GM19351 (cell line): ENCODE measurements at regions not wholly inside any gene's neighbourhood (a gene's known extent, or its start where the extent isn't known, plus 50 kb on each side); places are given as distances from the start of the nearest gene placed in this dataset.
A peak's percentile ranks its signal among the peaks of the same experiment; 100 is the strongest.

ENCODE experiments used
- ATAC-seq: cut with Tn5 transposase; IDR thresholded peaks from one replicate; pipeline ENCODE4 v1.9.1; 2021; ENCODE audit warnings: mild to moderate bottlenecking, moderate library complexity; ENCODE audit not compliant: unreplicated experiment

DNA sequence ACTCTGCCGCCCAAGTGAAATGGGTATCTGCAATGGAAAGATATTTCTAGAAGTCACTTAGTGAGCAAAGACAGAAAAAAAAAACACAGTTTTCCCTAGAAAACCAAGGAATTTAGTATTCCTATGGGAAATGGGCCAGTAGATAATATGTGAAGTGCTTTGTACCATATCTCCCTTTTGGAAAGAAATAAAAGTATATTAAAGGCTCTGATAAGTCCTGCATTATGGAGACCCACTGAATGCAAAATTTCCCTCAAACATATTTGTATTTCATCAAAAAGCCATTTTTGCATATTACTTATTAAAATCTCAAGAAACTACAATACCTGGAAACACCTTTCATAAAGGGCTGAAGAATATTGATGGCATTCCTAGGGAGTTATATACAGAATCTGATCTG lies 51.6 kb upstream of the DYNLRB2 start:
- no peak for ATAC-seq

DNA sequence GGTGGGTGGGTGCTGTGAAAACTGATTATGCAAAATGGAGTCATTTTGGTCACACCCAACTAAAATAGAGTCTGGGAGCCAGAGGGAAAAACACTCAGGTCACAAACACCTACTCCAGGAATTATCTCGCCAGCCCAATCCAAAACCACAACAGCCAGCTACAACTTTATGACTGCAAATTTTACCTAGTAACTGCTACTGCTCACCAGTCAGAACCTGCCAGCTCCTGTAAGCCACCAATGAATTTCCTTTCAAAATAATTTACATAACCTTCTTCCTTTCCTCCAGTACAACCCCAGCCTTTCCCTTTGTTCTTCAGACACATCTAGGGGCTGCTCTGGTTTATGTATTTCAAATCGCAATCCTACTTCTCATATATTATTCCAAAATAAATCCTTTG lies 52.6 kb upstream of the DYNLRB2 start:
- no peak for ATAC-seq

DNA sequence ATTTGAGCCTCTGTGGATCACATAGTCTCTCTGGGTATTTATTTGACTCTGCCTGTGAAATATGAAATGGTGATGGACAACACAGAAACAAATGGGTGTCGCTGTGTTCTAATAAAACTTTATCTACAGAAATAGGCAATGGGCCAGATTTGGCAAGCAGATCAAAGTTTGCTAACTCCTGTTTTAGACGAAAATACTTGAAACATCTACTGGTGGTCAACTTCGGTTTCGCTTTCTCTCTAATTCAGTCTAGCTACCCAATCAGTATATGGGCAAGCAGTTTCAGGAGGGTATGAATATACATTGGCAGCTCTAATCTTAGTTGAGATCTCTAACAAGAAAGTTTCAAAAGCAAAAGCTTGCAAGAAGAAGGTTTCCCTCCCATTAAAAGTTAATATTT lies 60.1 kb upstream of the DYNLRB2 start:
- peak; percentile 71 for ATAC-seq

DNA sequence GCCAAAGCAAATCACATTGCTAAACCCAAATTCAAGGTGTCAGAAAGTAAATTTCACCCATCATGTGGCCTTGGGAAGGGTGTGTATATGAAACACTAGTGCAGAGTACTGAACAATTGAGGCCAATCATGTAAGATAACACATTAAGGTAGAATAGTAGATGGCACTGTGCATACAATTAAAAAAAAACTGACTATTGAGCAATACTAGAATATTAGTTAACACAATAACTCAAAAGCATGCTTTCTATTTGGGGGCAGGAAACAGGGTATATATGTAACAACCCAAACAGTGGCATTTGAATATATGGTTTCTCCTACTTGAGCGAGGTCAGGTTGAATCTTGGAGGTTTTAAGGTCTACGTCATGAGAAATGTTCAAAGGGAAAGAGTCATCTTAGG lies 63.0 kb upstream of the DYNLRB2 start:
- no peak for ATAC-seq

DNA sequence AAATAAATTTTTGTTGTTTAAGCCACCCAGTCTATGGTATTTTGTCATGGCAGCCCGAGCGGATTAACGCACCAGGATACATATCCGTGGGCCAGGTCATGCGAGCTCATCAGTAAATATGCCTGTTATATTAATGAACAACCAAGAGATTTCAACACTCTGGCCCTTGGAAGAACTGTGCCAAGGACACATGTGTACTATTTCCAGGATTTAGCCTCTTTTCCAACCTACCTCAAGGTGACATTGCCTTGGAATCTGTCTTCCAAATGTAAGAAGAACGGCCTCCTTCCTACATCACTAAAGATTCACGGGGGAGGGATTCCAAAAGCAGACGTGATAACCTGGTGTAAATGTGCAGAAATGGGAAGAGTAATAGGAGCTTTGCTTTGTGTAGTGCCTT lies 72.8 kb upstream of the DYNLRB2 start:
- ATAC-seq, result no peak

DNA sequence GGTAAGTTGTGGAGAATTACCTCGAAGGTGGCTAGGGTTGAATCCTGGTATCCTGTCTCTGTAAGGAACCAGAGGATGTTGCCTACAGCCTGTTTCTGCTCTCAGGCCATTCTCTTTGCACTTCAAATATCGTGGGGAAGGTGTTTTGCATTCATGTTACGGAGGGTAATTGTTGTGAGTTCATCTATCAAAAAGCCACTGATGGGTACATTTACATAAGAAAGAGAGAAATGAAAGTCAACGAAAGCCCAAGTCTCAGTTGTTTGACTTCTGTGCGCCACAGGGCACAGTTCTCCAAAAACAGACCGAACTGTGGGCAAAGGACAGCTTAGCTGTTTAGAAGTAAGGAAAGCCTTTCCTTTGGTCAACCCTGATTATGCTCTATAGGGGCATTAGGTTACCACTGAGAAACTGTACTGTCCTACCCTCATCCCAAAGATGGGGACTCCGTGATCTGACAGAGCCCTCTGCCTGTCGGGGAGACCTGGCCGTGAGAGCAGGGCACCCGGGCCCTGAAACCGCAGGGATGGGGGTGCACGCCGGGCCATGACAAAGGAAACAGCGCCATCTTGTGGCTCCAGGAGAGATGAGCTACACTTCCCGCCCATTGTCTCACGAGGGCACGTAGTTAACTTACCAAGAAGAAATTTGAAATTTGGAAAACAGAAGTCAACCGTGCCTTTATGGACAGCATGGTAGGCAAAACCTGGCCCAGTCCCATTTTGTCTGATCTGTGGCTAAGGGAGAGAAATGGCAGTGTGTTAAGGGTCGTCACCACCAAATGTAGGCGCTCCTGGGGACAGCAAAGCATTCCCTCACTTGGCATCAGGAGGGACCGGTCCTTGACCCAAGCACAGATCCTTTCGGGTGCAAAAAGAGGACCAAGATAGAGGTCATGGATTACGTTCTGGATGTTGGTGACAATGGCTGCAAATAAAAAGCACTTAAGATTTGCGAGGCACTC lies 74.5 kb upstream of the DYNLRB2 start:
- ATAC-seq, result peak; percentile 89

DNA sequence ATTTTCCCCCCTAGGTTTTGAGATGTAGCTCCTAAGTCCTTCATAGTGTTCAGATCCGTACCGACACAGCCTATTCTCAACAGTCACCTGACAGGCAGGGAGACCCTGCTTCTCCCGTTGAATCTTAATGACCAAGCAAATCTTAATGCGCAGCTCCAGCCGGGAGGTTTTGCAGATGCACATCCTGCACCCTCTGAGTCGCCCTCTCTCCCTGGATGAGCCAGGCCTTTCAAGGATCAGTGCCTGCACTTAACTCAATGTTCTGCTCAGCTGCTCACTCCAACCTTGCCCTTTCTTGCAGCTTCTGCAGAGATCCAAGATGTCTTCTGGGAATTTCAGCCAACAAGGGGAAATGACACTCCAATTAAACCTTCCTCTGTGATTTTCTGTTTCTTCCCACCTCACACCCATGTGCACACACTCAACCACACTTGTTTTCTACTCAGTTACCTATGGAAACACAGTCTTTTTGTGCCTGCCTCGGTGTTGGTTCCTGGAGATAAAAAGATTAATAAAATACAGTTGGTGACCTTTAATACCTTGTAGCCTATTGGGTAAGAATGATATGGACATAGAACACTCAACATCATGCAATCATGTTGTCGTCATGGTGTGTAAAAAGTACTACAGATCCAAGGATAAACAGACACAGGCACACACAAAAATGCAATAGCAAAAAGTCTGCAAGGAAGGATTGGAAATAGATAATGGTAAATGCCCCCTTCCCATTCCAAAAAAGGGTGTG lies 76.9 kb upstream of the DYNLRB2 start:
- ATAC-seq, result no peak

DNA sequence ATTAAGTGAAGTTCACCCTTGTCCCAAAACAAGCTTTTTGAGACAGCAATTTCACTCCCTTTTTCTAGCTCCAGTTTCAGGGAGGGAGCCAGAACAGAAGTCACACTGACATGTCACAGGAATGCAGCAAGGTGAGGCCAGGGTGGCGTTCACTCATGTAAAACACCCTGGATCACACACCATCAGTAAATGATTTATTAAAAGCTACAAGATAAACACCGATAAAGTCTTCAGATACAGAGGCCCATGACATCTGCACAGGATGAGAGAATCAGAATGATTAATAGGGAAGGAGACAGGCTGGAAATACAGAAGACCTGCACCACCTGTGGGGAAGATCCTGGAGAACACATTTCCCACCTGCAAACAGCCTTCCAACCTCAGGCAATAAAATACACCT lies 77.5 kb upstream of the DYNLRB2 start:
- ATAC-seq, result no peak

DNA sequence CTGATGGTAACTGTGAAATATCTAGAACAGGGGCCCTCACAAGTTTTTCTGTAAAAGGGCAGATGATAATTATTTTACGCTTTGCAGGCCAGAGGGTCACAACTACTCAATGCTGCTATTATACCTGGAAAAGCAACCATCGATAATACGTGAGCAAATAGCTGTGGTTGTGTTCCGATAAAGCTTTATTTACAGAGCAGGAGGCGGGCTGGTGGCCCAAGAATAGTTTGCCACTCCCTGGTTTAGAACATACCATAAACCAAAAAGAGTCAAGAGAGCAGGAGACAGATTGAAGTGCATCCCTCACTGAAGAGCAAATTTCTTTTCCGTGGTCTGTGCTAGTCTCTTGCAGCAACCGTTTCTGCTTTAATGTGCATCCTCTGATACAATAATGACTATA lies 77.9 kb upstream of the DYNLRB2 start:
- no peak for ATAC-seq

DNA sequence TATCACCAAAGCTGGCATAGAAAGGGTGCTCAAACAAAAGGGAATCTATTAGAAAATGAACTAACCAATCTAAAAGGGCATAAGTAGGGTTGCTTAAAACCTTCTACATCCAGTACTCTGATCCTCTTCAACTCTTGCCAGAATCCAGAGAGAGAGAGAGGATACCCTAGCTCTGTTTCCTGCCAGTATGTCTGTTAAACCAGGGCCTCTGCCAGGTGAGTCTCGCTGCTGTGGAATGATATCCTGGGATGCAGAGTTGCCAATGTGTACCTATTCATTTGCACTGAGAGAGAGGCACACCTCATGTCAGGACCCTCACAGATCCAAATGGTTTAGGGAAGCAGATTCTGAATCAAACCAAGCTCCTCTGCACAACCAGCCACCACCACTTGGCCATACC lies 79.8 kb upstream of the DYNLRB2 start:
- no peak for ATAC-seq

DNA sequence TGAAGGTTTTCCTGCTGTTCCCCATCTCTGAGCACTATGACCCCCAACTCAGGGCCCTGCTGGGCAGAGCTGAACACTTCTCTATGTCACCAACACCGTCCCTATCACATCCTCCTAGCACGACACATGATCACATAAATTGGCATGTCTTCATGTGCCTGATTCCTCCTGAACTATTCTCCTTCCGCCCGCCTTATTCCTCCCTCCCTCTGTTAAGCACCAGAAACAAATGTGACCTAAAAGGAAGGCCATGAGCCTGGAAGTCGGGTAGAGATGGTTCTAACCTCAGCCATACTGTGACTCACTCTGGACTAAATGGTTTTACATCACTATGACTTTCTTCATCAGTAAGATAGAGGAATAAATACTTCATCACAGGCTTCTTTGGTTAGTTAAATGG lies 80.8 kb upstream of the DYNLRB2 start:
- ATAC-seq, result no peak

DNA sequence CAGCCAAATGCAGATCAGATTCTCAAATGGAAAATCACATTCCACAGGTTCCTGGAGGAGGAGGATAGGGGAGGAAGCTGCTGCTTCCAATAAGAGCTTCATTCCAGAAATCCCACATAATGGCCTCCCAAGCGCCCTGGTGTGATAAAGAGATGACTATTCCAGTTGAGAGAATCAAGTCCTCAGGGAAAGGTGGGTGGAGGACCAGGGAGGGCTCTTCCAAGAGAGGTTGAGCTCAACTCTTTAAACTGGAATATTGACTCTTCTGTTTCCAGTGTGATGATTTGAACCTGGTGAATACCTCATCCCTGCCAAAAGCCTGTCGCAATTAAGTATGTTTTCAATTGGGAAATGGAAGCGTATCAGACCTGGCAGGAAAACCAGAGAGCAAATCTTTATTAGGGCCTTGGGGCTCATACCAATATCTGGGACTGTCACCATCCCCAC lies 81.4 kb upstream of the DYNLRB2 start:
- no peak for ATAC-seq

DNA sequence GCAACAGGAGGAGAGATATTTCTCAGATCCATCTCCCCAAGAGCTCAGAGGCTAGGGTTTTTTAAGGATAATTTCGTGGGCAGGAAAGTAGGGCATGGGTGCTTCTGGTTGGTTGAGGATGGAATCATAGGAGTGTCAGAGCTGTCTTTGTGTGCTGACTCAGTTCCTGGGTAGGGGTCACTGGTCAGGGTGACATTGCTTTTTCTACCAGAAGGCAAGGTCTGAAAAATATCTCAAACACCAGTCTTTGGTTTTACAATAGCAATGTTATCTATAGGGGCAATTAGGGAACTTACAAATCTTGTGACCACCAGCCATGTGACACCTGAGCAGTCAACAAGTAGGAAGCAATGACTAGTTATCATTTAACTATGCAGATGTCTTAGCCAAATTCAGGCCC lies 82.9 kb upstream of the DYNLRB2 start:
- ATAC-seq, result no peak

DNA sequence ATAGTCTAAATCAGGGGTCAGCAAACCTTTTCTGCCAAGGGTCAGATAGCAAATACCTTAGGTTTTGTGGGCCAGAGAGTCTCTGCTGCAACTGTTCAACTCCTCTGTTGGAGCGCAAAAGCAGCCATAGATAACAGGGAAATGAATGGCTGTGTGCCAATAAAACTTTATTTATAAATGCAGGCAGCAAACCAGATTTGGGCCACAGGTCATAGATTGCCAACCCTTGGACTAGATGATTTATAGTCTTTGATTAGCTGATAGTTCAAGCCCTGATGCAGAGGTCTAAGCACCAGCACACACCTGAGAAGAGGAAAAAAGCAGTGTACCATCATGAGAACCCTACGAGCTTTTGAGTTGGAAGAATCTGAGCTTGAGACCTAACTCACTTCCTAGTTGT lies 86.0 kb upstream of the DYNLRB2 start:
- no peak for ATAC-seq

DNA sequence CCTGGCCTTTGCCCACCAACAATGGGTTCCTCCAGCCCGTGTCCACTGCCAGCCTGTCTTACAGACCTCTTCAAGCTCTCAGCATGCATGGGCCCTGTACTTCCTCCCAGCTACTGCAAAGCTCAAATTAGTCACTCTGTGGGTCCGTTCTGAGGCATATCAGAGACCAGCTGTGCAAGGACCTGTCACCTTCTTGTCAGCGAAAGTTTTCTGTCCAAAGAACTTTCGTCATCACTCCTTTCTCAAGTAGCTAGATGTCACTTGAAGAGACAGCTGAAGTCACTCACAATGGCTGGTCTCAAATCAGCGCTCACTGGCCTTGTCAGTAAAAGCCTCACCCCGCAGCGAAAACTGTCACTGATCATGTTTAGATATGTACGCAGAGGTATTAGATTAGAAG lies 91.4 kb upstream of the DYNLRB2 start:
- ATAC-seq, result no peak

DNA sequence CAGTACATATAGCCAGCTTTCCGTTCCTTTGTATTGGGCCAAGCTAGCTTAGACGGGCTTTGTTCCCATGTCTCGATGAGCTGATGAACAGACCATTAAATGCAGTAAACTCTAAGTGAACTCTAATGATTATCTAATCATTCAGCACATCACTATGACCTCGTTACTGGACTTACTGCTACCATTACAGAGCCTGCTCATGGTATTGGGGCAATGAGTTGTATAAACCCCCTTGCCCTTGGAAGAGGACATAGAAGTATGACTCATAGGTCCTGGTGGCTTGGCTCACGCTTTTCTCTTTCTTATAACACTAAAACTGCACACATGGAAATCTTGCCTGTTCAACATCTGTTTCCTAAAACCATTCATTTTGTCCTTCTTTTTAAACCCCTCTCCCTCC lies 93.6 kb upstream of the DYNLRB2 start:
- no peak for ATAC-seq

DNA sequence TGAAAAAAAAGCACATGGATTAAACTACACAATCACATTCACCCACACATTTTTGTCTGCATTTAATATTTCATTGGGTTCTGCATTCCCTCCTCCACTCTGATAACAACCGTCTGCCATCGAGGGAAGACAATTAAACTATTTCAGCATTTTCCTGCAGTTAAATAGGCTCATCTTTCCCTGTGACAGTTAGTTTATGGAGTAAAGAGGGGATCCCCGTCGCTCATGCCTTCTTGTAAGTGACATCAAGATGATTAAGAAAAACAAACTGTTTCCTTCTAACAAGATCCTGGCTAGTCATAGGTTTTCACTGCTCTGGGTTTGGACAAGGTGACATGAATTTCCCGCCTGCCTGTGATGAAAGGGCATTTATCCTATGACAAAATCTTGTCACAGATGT lies 98.0 kb upstream of the DYNLRB2 start:
- no peak for ATAC-seq

DNA sequence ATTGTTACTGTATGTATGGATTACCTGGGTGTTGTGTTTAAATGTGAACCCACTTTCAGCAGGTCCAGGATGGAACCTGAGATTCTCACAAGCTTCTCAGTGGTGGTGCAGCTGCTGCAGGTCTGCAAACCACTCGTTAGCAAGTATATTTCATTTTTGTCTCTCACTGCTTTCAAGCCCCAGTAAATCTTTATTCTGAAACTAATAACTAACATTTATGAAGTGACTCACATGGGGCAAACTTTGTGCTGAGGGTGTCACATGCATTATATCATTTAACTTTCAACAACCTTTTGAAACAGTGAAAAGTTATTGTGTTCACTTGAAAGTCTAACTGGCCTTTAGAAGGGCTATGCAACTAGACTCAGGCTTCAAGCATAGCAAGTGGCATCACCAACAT lies 98.9 kb upstream of the DYNLRB2 start:
- no peak for ATAC-seq

DNA sequence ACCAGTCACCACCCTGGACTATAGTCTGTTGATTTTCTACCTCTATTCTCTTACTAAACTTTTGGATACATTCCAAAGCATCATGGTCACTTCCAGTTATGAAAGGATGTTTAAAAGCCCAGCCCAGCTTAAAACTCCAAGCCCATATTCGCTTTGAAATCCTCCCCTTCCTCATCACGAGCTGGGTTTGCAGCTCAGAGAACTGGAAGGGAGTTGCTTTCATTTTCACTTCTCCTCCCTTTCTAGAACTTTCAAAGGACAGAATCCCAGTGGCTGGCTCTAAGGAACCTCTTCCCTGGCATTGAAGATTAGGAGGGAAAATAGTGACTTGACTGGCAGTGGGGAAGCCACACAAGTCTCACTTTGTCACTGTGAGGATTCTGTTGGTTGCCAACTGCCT lies 100.1 kb upstream of the DYNLRB2 start:
- ATAC-seq, result no peak

DNA sequence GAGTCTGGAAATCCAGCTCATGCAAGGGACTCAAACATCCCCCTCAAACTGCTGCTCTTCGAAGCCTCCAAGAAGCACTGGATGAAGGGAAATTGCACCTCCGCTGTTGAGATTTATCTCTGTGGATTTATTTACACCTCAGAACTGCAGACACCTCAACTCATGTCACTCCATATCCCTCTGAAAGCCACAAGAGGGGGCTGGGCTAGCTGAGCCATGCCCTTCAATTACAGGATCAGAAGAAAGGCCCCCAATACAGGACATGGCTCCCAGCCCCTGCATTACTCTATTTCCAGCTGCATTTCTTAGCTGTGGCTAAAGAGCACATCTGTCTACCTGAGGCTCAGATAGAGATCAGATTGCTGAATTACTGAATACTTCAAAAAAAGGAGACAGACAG lies 103.1 kb upstream of the DYNLRB2 start:
- no peak for ATAC-seq

DNA sequence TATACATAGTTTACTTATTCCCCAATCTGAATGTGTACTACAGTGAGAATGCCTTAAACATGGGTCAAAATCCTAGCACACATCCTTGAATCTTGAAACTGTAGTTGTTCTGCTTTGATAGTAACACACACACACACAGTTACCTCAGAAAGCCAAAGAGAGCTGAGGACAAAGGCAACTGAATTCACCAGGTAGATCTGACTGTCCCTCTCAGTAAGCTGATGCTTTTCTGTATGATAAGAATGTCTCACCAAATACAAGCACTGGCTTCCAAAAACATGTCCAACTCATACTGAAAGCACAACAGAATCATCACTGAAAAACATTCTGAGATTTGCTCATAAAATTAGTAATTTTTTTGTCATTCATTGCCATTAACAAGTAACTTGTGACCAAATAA lies 104.3 kb upstream of the DYNLRB2 start:
- ATAC-seq, result no peak

DNA sequence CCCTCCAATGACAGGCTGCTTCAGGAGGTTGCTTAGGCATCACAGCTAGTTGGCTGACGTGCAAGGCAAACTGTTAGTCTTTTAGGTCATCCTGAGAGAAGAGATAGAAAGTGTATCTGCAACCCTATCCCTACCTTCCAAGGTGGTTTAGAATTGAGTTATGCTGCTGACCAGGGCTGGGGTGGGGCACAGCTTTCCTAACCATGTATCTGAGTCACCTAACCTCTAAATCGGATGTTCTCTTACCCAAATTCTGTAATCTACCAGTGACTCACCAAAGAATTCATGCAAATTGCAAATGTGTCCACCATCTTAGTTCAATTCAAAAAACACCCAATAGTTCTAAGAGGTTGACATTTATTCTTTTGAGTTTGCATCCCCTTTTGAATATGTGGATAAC lies 107.2 kb upstream of the DYNLRB2 start:
- ATAC-seq, result no peak
